Neuronal stem cell (in vitro differentiated cells): ENCODE measurements at regions not wholly inside any gene's neighbourhood (a gene's known extent, or its start where the extent isn't known, plus 50 kb on each side); places are given as distances from the start of the nearest gene placed in this dataset.

Experiments used
- DNase-seq: peaks from one replicate; pipeline ENCODE4 v3.0.0-alpha.2; 2013; ENCODE audit warnings: low spot score
- H2AFZ ChIP-seq: one replicate; pipeline ENCODE4 v1.6.1; 2013; ENCODE audit warnings: mild to moderate bottlenecking, low read length, inconsistent platforms
- H2AK5ac ChIP-seq: 2 replicates; pipeline ENCODE4 v1.6.1; 2013; ENCODE audit warnings: low read depth, mild to moderate bottlenecking, inconsistent platforms, low read length, moderate library complexity, mixed read lengths
- H2BK120ac ChIP-seq: 2 replicates; pipeline ENCODE4 v1.6.1; 2013; ENCODE audit warnings: low read depth, mild to moderate bottlenecking, inconsistent platforms, low read length, moderate library complexity, mixed read lengths
- H2BK12ac ChIP-seq: one replicate; pipeline ENCODE4 v1.6.1; 2013; ENCODE audit warnings: low read length, inconsistent platforms
- H2BK15ac ChIP-seq: 2 replicates; pipeline ENCODE4 v1.6.1; 2013; ENCODE audit warnings: mild to moderate bottlenecking, low read length, inconsistent platforms, mixed read lengths
- H2BK5ac ChIP-seq: one replicate; pipeline ENCODE4 v1.6.1; 2013; ENCODE audit warnings: inconsistent platforms, mild to moderate bottlenecking, low read length, moderate library complexity
- H3K14ac ChIP-seq: one replicate; pipeline ENCODE4 v1.6.1; 2013; ENCODE audit warnings: low read length, inconsistent platforms
- H3K18ac ChIP-seq: 2 replicates; pipeline ENCODE4 v1.6.1; 2013; ENCODE audit warnings: low read length, inconsistent platforms
- H3K23ac ChIP-seq: 2 replicates; pipeline ENCODE4 v1.6.1; 2013; ENCODE audit warnings: low read depth, mild to moderate bottlenecking, mixed read lengths, low read length, inconsistent platforms; ENCODE audit not compliant: poor library complexity
- H3K27ac ChIP-seq: replicated peaks from 3 replicates; pipeline ENCODE4 v1.5.1; 2013; ENCODE audit warnings: low read length, inconsistent platforms
- H3K27me3 ChIP-seq, 3 experiments: 2 replicates each; pipeline ENCODE4 v1.6.1; 2013; ENCODE audit warnings: low read length in 3 of 3, mild to moderate bottlenecking in 2 of 3, inconsistent platforms in 1 of 3, low read depth in 1 of 3, mixed read lengths in 1 of 3, moderate library complexity in 1 of 3; ENCODE audit not compliant: control insufficient read depth in 3 of 3, insufficient read depth in 3 of 3
- H3K36me3 ChIP-seq, 2 donors: replicated peaks in 1 of 2; 2 replicates each; pipeline ENCODE4 v1.6.1; 2013; ENCODE audit warnings: low read length in 2 of 2; ENCODE audit not compliant: control insufficient read depth in 2 of 2, insufficient read depth in 2 of 2
- H3K4ac ChIP-seq: 2 replicates; pipeline ENCODE4 v1.6.1; 2013; ENCODE audit warnings: inconsistent platforms, mild to moderate bottlenecking, low read length, moderate library complexity
- H3K4me1 ChIP-seq, 2 donors: 1 replicate in 1 of 2; 2 replicates in 1 of 2; pipeline ENCODE4 v1.6.1; 2013; ENCODE audit warnings: low read length in 2 of 2, low read depth in 1 of 2; ENCODE audit not compliant: control insufficient read depth in 2 of 2, insufficient read depth in 1 of 2
- H3K4me2 ChIP-seq: one replicate; pipeline ENCODE4 v1.6.1; 2013; ENCODE audit warnings: mild to moderate bottlenecking, low read length, inconsistent platforms; ENCODE audit not compliant: insufficient read depth, poor library complexity, severe bottlenecking
- H3K4me3 ChIP-seq, 2 donors: 2 replicates each; pipeline ENCODE4 v1.5.1; 2013; ENCODE audit warnings: low read length in 2 of 2, mild to moderate bottlenecking in 2 of 2, inconsistent platforms in 1 of 2, moderate library complexity in 1 of 2
- H3K79me1 ChIP-seq: one replicate; pipeline ENCODE4 v1.6.1; 2013; ENCODE audit warnings: low read depth, mild to moderate bottlenecking, inconsistent platforms, low read length, moderate library complexity
- H3K9ac ChIP-seq: one replicate; pipeline ENCODE4 v1.6.1; 2013; ENCODE audit warnings: mild to moderate bottlenecking, low read depth, low read length, inconsistent platforms; ENCODE audit not compliant: poor library complexity
- H3K9me3 ChIP-seq, 2 donors: replicated peaks in 1 of 2; 2 replicates each; pipeline versions ENCODE3 to v1.6.1; 2013; ENCODE audit warnings: low read length in 2 of 2, mild to moderate bottlenecking in 2 of 2, inconsistent platforms in 1 of 2, low read depth in 1 of 2, mixed read lengths in 1 of 2, moderate library complexity in 1 of 2; ENCODE audit not compliant: control insufficient read depth in 2 of 2, insufficient read depth in 1 of 2
- H4K8ac ChIP-seq: one replicate; pipeline ENCODE4 v1.6.1; 2013; ENCODE audit warnings: low read depth, mild to moderate bottlenecking, inconsistent platforms, low read length, moderate library complexity
- H4K91ac ChIP-seq: one replicate; pipeline ENCODE4 v1.6.1; 2013; ENCODE audit warnings: low read length, low read depth, mild to moderate bottlenecking, inconsistent platforms; ENCODE audit not compliant: poor library complexity
- WGBS, 2 donors: extraction: QIAGEN DNeasy Blood & Tissue Kit; methylation state at CpG; one replicate each; pipeline ENCODE4 v1.1.7; 2013; ENCODE audit warnings: missing lambda C conversion rate in 2 of 2, mixed read lengths in 1 of 2; ENCODE audit not compliant: insufficient read length in 2 of 2, insufficient replicate concordance in 1 of 2; ENCODE audit errors: extremely low coverage in 2 of 2; 5-methylcytosine and 5-hydroxymethylcytosine counted together

GRCh38 chr1:163674236-163674635, 352.5 kb downstream of the NUF2 start:
- Histone ChIP-seq H3K23ac (no peak overlapping the region), H3K4me1 (no peaks in the 10 kb centered on the region), H3K36me3 (no peaks in the 10 kb centered on the region), H3K9ac (no peak overlapping the region), H2BK15ac (no peak overlapping the region), H4K8ac (no peak overlapping the region), H3K4ac (no peak overlapping the region), H2AFZ (no peak overlapping the region), H3K27me3 (no peaks in the 10 kb centered on the region), H3K79me1 (no peaks in the 10 kb centered on the region), H3K27ac (no peak overlapping the region), H2BK5ac (no peak overlapping the region), H4K91ac (no peak overlapping the region), H2AK5ac (no peak overlapping the region), H2BK12ac (no peak overlapping the region), H3K4me3 (no peak overlapping the region), H3K14ac (no peak overlapping the region), H3K18ac (no peak overlapping the region), H3K4me2 (no peak overlapping the region), H3K9me3 (no peaks in the 10 kb centered on the region), H2BK120ac (no peak overlapping the region)
- WGBS, 2 donors, result no CpG with 5 or more reads among the region's 1 CpG
- no peak for DNase-seq

- Histone ChIP-seq H3K9ac (no peak overlapping the region), H2BK15ac (no peak overlapping the region), H3K23ac (no peak overlapping the region), H2AK5ac (no peak overlapping the region), H3K27ac (no peak overlapping the region), H3K79me1 (no peaks in the 10 kb centered on the region), H2BK120ac (no peak overlapping the region), H2BK12ac (no peak overlapping the region), H4K91ac (no peak overlapping the region), H2BK5ac (no peak overlapping the region), H3K4ac (no peak overlapping the region), H3K4me1 (no peaks in the 10 kb centered on the region), H3K36me3 (no peaks in the 10 kb centered on the region), H3K4me2 (no peak overlapping the region), H2AFZ (no peak overlapping the region), H3K4me3 (no peak overlapping the region), H3K27me3 (no peaks in the 10 kb centered on the region), H4K8ac (no peak overlapping the region), H3K9me3 (no peaks in the 10 kb centered on the region), H3K18ac (no peak overlapping the region), H3K14ac (no peak overlapping the region)
- no peak for DNase-seq
- WGBS, 2 donors, result no CpG with 5 or more reads among the region's 1 CpG
Observed at GRCh38 chr1:163684785-163685184, 363.0 kb downstream of the NUF2 start.

GRCh38 chr1:163692266-163692665, 370.5 kb downstream of the NUF2 start:
- H3K14ac ChIP-seq, result peak overlapping the region; percentile 17
- peak overlapping the region; percentile 19 for H3K18ac ChIP-seq
- WGBS, 2 donors, result no CpG with 5 or more reads among the region's 14 CpGs
- H2BK5ac ChIP-seq, result no peak overlapping the region
- H4K8ac ChIP-seq, result no peak overlapping the region
- H3K4me2 ChIP-seq, result no peak overlapping the region
- peaks cover 0 to 2% of the 10 kb centered on the region in 2 donors for H3K4me1 ChIP-seq
- no peaks in the 10 kb centered on the region for H3K36me3 ChIP-seq
- no peaks in the 10 kb centered on the region for H3K27me3 ChIP-seq
- DNase-seq, result no peak
- H2BK120ac ChIP-seq, result no peak overlapping the region
- H3K4me3 ChIP-seq, result no peak overlapping the region
- H3K9ac ChIP-seq, result no peak overlapping the region
- no peak overlapping the region for H2AFZ ChIP-seq
- H3K9me3 ChIP-seq, result no peaks in the 10 kb centered on the region
- no peak overlapping the region for H3K4ac ChIP-seq
- H2BK15ac ChIP-seq, result no peak overlapping the region
- H3K79me1 ChIP-seq, result no peaks in the 10 kb centered on the region
- H2AK5ac ChIP-seq, result no peak overlapping the region
- no peak overlapping the region for H3K23ac ChIP-seq
- H2BK12ac ChIP-seq, result no peak overlapping the region
- H4K91ac ChIP-seq, result no peak overlapping the region
- no peak overlapping the region for H3K27ac ChIP-seq

- H3K23ac ChIP-seq, result no peak overlapping the region
- H2AFZ ChIP-seq, result no peak overlapping the region
- H3K9ac ChIP-seq, result no peak overlapping the region
- no peaks in the 10 kb centered on the region for H3K79me1 ChIP-seq
- no peak overlapping the region for H3K4me3 ChIP-seq
- no peak for DNase-seq
- H3K4ac ChIP-seq, result no peak overlapping the region
- H2BK5ac ChIP-seq, result no peak overlapping the region
- no peak overlapping the region for H2BK12ac ChIP-seq
- H3K14ac ChIP-seq, result no peak overlapping the region
- no peak overlapping the region for H3K18ac ChIP-seq
- no peak overlapping the region for H2BK15ac ChIP-seq
- H4K8ac ChIP-seq, result no peak overlapping the region
- peaks cover 0 to 2% of the 10 kb centered on the region in 2 donors for H3K4me1 ChIP-seq
- H4K91ac ChIP-seq, result no peak overlapping the region
- H3K4me2 ChIP-seq, result no peak overlapping the region
- H3K9me3 ChIP-seq, result no peaks in the 10 kb centered on the region
- no peaks in the 10 kb centered on the region for H3K36me3 ChIP-seq
- no peak overlapping the region for H2BK120ac ChIP-seq
- no peak overlapping the region for H3K27ac ChIP-seq
- no peaks in the 10 kb centered on the region for H3K27me3 ChIP-seq
- H2AK5ac ChIP-seq, result no peak overlapping the region
- WGBS, 2 donors, result no CpG with 5 or more reads among the region's 2 CpGs
Observed at GRCh38 chr1:163697137-163697536, 375.4 kb downstream of the NUF2 start.
